Activated CD8-positive, alpha-beta memory T cell treated with anti-CD3 and anti-CD28 coated beads for 48 hours (primary cell): ENCODE measurements at regions not wholly inside any gene's neighbourhood (a gene's known extent, or its start where the extent isn't known, plus 50 kb on each side); places are given as distances from the start of the nearest gene placed in this dataset.

ENCODE experiments used
- DNase-seq, 3 experiments: peaks; one replicate each; pipeline ENCODE4 v3.0.0-alpha.2; 2020; ENCODE audit warnings: low read depth in 2 of 3, low spot score in 2 of 3

GRCh38 chr10:78774614-78774998, 294.2 kb upstream of the ZMIZ1 start:
- DNase-seq: no peak

DNA sequence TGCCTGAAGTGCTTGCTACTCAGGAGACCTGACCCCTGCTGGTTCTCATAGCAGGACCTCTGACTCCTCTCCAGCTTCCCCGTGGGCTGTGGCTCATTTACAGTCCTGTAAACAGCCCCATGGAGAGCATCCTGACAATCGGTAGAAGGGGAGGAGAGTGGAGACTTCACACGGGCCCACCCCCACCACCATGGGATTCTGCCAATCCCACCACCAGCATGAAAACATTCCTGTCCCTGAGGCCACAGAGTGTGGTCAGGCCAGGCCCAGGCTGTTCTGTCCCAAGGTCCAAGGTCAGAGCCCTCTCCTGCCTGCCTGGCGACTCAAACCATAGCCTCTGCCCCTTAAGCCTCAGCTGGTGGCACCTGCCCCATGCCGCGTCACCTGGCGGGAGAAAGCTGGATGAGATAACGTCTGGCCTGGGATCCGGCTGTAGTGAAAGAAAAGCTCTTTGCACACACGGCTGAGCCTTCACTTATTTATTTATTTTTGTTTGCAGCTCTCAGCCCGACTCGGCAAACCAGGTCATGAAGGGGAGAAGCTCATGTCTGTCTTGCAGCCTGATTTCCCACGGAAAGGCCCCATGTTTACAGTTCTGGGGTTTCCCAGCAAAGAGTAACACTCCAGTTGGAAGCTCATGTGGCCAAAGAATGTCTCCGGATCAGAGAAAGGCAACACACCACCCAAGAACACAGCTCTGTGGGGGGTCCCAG, 293.6 kb upstream of the ZMIZ1 start:
- DNase-seq: no peak

GRCh38 chr10:78775891-78776290, 292.9 kb upstream of the ZMIZ1 start:
- no peak for DNase-seq

DNA sequence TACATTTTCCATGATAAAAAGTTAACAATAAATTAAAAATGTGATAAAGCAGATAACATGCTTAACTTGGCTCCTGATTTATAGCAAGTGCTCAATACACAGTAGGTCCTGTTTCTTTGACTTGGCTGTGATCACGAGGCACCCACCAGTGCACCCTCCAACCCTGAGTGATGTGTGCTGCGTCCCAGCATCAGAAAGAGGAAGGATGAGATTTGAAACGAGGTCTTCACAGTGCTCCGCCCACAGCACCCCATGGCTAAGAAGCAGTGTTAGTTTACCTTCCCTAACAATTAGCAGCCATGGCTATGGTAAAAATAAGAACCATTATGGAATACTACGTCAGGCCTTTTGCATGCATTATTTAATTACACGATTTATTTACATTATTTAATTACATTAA, 292.0 kb upstream of the ZMIZ1 start:
- no peak for DNase-seq

GRCh38 chr10:78777466-78777865, 291.3 kb upstream of the ZMIZ1 start:
- no peak for DNase-seq

- no peak for DNase-seq
These were observed 290.9 kb upstream of the ZMIZ1 start for GRCh38 chr10:78777867-78778266.

- DNase-seq: no peak
These were observed 290.1 kb upstream of the ZMIZ1 start for GRCh38 chr10:78778444-78779338.

GRCh38 chr10:78779339-78779955, 289.3 kb upstream of the ZMIZ1 start:
- DNase-seq: no peak

DNA sequence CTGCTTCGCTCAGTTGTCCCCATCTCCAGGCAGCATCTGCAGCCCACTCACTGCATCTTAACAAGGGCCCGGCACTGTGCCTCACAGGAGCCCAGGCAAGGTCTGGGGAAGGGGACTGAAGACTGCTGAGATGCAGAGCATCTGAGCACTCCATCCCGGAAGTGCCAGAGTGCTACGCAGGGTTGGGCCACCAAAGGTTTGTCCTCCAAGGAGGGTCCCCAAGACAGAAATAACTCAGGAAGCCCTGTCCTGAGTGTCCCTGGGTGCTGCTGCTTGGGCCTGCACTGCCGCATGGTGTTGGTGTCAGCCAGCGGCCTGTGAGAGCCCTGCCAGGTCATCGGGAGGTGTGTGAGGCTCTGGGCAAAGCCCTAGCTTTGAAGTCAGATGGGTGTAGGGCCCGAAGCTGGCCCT, 288.2 kb upstream of the ZMIZ1 start:
- no peak for DNase-seq

DNA sequence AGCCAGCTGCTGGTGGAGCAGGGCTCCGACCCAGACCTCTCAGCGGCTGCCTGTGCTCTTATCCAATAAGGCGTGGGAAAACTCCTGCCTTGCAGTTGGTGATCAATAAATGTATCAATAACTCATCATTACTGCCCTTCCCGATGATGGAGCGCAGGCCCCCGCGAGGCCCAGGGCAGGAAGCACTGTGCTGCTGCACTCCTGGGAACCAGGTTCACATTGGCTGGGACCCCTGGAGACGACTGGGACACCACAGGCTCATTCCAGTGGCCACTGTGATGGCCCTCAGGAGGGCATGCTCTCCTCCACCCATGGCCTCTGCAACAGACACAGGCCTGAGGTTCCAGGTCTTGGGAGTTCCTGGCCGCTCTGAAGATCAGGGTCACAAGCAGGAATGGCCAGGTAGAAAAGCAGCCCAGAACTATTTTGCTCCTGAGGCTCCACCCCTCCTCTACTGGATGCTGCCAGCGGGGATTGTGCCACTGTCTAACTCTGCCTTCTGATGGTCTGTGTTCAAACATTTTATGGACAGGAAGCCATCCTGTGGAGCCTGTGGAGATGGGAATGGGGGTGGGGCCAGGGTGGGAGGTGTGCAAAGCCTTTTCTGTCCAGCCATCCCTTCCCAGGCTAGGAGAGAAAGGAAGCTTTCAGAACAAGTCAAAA, 287.4 kb upstream of the ZMIZ1 start:
- no peak for DNase-seq

DNA sequence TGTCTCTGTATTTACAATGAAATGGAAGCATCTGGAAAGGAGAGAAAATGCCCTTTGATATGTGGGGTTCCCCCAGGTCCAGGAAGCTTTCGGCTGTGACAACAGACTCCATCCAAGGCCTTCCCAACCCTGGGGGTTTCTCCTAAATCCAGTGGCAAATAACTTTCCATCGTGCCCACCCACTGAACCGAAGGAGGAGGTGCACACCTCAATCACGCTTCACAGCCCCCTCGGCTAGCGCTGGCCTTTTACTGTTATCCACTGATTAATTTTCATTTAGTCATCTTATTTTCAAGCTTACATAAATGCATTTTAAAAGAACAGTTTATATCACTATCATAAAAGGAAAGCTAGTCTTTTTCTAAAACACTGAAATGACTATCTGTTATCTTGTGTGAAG, 286.8 kb upstream of the ZMIZ1 start:
- DNase-seq: no peak

DNA sequence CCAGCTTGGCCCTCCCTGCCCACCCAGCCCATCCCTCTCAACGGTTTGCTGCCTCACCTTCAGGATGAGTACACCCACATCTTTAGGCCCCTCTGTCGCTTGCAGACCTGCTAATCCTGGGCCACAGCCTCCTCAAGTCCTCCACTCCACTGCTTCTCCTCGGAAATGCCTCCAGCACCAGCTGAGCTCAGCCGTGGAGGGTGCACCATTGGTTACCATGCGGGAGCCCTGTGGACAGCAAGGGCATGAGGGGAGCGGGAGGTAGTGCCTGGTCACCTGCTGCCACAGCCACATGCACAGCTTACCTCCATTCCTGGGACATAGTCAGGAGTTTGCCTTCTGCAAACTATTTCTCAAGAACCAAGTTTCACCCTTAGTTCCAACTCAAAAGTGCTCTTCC, 286.3 kb upstream of the ZMIZ1 start:
- no peak for DNase-seq

GRCh38 chr10:78783753-78784152, 285.0 kb upstream of the ZMIZ1 start:
- no peak for DNase-seq

- no peak for DNase-seq
These were observed 284.2 kb upstream of the ZMIZ1 start for GRCh38 chr10:78784546-78784945.

- DNase-seq: no peak
These were observed 283.7 kb upstream of the ZMIZ1 start for GRCh38 chr10:78785066-78785465.

- no peak for DNase-seq
These were observed 282.8 kb upstream of the ZMIZ1 start for GRCh38 chr10:78785991-78786390.

GRCh38 chr10:78787125-78787524, 281.6 kb upstream of the ZMIZ1 start:
- DNase-seq: no peak

- DNase-seq: no peak
These were observed 273.9 kb upstream of the ZMIZ1 start for GRCh38 chr10:78794736-78795455.

DNA sequence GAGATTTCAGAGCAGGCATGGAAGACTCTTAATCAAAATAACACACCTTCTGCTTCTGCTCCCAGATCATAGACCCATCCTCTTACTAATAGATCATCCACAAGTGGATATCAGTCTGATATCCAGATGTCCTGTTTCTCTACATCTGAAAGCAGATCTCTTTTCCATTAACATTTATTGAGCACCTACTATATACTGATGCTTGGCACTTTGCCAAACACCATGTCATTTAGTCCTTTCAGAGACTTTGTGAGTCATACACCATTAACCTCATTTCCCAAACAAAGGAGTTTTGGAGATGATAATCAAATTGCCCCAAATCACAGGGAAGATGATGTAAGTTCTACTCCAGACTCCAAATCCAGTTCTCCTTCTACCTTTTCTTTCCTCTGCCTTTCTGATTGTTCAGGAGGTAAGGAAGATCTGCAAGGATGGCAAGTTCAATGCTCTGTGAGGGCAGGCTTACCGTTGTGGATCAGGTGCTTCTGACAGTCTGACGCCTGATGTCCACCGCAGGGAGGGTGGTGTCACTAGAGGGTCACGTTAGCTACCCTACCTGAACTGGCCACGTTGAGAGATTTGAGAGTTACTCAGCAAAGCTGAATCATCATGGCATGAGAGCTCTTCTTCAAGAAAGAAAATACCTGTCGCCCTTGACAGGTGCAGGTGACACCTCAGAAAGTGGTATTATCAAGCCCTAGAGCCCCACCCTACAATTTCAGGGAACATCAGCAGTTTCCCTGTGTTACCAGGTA, 269.6 kb upstream of the ZMIZ1 start:
- DNase-seq: no peak

GRCh38 chr10:78800006-78800405, 268.8 kb upstream of the ZMIZ1 start:
- no peak for DNase-seq
